ENCODE measurements at regions not wholly inside any gene's neighbourhood (a gene's known extent, or its start where the extent isn't known, plus 50 kb on each side); places are given as distances from the start of the nearest gene placed in this dataset.

DNA sequence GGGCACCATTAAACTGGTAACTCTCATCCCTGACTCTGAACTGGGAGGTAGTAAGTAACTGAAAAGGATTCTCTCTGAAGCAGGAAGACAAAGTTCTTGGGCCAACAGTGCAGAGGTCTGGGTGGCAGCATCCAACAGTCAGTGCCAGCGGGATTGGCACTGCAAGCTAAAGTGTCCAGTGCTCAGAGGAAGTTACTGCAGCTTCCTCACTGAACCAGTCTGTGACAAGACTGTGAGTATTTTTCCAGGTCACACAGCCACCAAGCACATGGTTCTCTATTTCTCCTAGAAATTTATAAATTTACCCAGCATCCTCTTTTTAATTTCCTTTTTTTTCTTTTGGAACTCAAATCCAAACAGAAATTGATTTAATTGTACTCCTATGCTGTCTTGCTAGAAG lies 81.6 kb upstream of the FAR2 start:
- TF ChIP-seq, protein P1, sequence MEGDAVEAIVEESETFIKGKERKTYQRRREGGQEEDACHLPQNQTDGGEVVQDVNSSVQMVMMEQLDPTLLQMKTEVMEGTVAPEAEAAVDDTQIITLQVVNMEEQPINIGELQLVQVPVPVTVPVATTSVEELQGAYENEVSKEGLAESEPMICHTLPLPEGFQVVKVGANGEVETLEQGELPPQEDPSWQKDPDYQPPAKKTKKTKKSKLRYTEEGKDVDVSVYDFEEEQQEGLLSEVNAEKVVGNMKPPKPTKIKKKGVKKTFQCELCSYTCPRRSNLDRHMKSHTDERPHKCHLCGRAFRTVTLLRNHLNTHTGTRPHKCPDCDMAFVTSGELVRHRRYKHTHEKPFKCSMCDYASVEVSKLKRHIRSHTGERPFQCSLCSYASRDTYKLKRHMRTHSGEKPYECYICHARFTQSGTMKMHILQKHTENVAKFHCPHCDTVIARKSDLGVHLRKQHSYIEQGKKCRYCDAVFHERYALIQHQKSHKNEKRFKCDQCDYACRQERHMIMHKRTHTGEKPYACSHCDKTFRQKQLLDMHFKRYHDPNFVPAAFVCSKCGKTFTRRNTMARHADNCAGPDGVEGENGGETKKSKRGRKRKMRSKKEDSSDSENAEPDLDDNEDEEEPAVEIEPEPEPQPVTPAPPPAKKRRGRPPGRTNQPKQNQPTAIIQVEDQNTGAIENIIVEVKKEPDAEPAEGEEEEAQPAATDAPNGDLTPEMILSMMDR (IDR thresholded peaks at IDR 0.05; ENCODE audit: low read length) = no peak
- TF ChIP-seq EZH2 (IDR thresholded peaks at IDR 0.05; ENCODE audit: borderline replicate concordance, low read length) = no peak
